OCI-LY7 (cell line): ENCODE measurements at regions not wholly inside any gene's neighbourhood (a gene's known extent, or its start where the extent isn't known, plus 50 kb on each side); places are given as distances from the start of the nearest gene placed in this dataset.

Source experiments
- BruUV-seq: library from RNA; stranded (reverse); fragments of 400-500 nt; replicated peaks from 2 replicates; lab custom pipeline; 2021; lab: Mats Ljungman, UMichigan
- CTCF ChIA-PET: fragments of 300-600 bp; sonication (Branson Sonifier 250); formaldehyde crosslinking; loops from one replicate; lab custom pipeline; 2022; ENCODE audit warnings: antibody characterized with exemption; ENCODE audit not compliant: unreplicated experiment; lab: Charles Lee
- POLR2A ChIA-PET: fragments of 300-600 bp; sonication (Branson Sonifier 250); formaldehyde crosslinking; loops from one replicate; lab custom pipeline; 2022; ENCODE audit warnings: antibody characterized with exemption; lab: Charles Lee
- DNase-seq: peaks from one replicate; pipeline ENCODE4 v3.0.0-alpha.2; 2015; ENCODE audit warnings: low spot score
- H2AFZ ChIP-seq: fragments of 200-600 bp; sonication (generic), shearing (Covaris generic); 2 replicates; pipeline ENCODE4 v1.6.1; 2014; ENCODE audit warnings: mild to moderate bottlenecking, antibody characterized with exemption, low read length, moderate library complexity
- H3K27ac ChIP-seq: fragments of 200-600 bp; sonication (generic); 2 replicates; pipeline ENCODE4 v1.5.1; 2014; ENCODE audit warnings: mixed run types, low read depth, mild to moderate bottlenecking, moderate library complexity, low read length, inconsistent platforms; ENCODE audit not compliant: poor library complexity, severe bottlenecking
- H3K36me3 ChIP-seq: fragments of 200-600 bp; sonication (generic); 2 replicates; pipeline ENCODE4 v1.6.1; 2014; ENCODE audit warnings: mild to moderate bottlenecking, antibody characterized with exemption, low read length, moderate library complexity, mixed read lengths; ENCODE audit not compliant: insufficient read depth
- H3K4me1 ChIP-seq: fragments of 200-600 bp; sonication (generic); 2 replicates; pipeline ENCODE4 v1.5.1; 2014; ENCODE audit warnings: mild to moderate bottlenecking, low read length; ENCODE audit not compliant: insufficient read depth, poor library complexity, severe bottlenecking
- H3K4me2 ChIP-seq: fragments of 200-600 bp; sonication (generic); 2 replicates; pipeline ENCODE4 v1.6.1; 2014; ENCODE audit warnings: mild to moderate bottlenecking, low read length
- H3K4me3 ChIP-seq: fragments of 200-600 bp; sonication (generic); 2 replicates; pipeline ENCODE4 v1.5.1; 2014; ENCODE audit warnings: mild to moderate bottlenecking, low read depth, low read length; ENCODE audit not compliant: poor library complexity, severe bottlenecking
- H3K79me2 ChIP-seq: fragments of 200-600 bp; sonication (generic); 2 replicates; pipeline ENCODE4 v1.6.1; 2016; ENCODE audit warnings: low read depth, mild to moderate bottlenecking, low read length, moderate library complexity, mixed read lengths; ENCODE audit not compliant: insufficient read depth
- H3K9me2 ChIP-seq: fragments of 200-600 bp; sonication (generic); 2 replicates; pipeline ENCODE4 v1.6.1; 2016; ENCODE audit warnings: mild to moderate bottlenecking, low read length, mixed read lengths; ENCODE audit not compliant: insufficient read depth
- H3K9me3 ChIP-seq: fragments of 200-600 bp; sonication (generic); 2 replicates; pipeline ENCODE4 v1.6.1; 2014; ENCODE audit warnings: mild to moderate bottlenecking, mixed run types, low read length, mixed read lengths
- H4K20me1 ChIP-seq: fragments of 200-600 bp; sonication (generic); 2 replicates; pipeline ENCODE4 v1.6.1; 2014; ENCODE audit warnings: mild to moderate bottlenecking, antibody characterized with exemption, low read length, moderate library complexity, mixed read lengths; ENCODE audit not compliant: insufficient read depth
- EZH2phosphoT487 ChIP-seq: fragments of 200-600 bp; sonication (generic); IDR thresholded peaks from 2 replicates; pipeline ENCODE4 v1.6.1; 2018; ENCODE audit warnings: low read depth, borderline replicate concordance, mild to moderate bottlenecking, mixed run types, antibody characterized with exemption, low read length, moderate library complexity, mixed read lengths
- intact Hi-C: fragments of 100-400 bp; cut with micrococcal nuclease; formaldehyde crosslinking; loops from one replicate; pipeline ENCODE4 v1.10.0; 2022; ENCODE audit not compliant: unreplicated experiment
- TF ChIP-seq, protein P1 (sequence below): fragments of 200-600 bp; sonication (generic); conservative IDR thresholded peaks from 2 replicates; pipeline ENCODE4 v1.5.1; 2014; ENCODE audit warnings: mild to moderate bottlenecking, antibody characterized with exemption, low read length, moderate library complexity, mixed read lengths

DNA sequence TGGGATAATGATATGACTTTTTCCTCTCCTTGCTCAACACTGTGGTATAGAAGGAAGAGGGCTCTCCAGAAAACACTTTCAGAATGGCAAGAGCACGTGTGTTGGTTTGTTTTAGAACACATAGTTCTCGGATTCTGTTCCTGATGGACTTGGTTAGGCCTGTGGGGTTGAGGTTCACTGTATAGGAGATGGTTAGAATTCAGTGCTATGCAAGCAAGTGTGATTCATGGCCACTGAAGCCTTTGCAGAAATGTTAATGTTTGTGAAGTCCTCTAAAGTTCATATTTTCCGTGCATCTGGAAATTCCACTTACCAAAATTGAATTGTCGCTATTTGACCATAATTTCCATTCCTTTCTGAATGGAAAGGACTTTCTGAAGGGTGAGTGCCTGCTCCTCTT is 233.2 kb upstream of the DDHD1 start:
- Histone ChIP-seq H3K4me2 (no peak overlapping the region), H3K36me3 (no peaks in the 10 kb centered on the region), H4K20me1 (no peaks in the 10 kb centered on the region), H3K9me3 (no peaks in the 10 kb centered on the region), H3K9me2 (no peaks in the 10 kb centered on the region), H3K4me1 (no peaks in the 10 kb centered on the region), H3K4me3 (no peak overlapping the region), H2AFZ (no peak overlapping the region), H3K79me2 (no peaks in the 10 kb centered on the region), H3K27ac (no peak overlapping the region)
- TF ChIP-seq, protein P1, sequence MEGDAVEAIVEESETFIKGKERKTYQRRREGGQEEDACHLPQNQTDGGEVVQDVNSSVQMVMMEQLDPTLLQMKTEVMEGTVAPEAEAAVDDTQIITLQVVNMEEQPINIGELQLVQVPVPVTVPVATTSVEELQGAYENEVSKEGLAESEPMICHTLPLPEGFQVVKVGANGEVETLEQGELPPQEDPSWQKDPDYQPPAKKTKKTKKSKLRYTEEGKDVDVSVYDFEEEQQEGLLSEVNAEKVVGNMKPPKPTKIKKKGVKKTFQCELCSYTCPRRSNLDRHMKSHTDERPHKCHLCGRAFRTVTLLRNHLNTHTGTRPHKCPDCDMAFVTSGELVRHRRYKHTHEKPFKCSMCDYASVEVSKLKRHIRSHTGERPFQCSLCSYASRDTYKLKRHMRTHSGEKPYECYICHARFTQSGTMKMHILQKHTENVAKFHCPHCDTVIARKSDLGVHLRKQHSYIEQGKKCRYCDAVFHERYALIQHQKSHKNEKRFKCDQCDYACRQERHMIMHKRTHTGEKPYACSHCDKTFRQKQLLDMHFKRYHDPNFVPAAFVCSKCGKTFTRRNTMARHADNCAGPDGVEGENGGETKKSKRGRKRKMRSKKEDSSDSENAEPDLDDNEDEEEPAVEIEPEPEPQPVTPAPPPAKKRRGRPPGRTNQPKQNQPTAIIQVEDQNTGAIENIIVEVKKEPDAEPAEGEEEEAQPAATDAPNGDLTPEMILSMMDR = no peak
- no peak for TF ChIP-seq EZH2phosphoT487
- ChIA-PET POLR2A (no interaction called here), CTCF (interaction anchor here (0.5 kb wide), 1 partner anchor 1400 kb away, joined by 3 read pairs; no protein-coding TSS in a partner anchor)
- BruUV-seq = no TSS peak
- intact Hi-C loops = no loop called here
- no peak for DNase-seq

DNA sequence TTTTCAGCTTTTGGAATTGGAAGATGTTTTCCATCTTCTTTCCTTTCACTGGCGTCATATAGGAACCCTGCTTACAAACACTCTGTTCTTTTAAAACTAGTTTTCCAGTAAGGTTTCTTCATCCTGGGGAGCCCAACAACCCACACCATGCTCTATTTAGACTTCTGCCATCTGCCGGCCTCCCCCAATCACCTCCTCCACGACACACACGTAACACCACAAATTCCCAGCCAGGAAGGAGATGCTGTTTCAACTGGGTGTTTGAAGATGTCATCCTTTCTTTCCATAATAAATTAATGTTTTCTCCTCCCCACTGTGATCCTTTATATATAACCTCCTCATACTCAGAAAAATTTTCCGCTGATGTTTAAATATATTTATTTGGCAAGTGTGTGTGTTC is 231.4 kb upstream of the DDHD1 start:
- Histone ChIP-seq H3K4me1 (no peaks in the 10 kb centered on the region), H3K27ac (no peak overlapping the region), H3K9me3 (no peaks in the 10 kb centered on the region), H3K9me2 (no peaks in the 10 kb centered on the region), H3K36me3 (no peaks in the 10 kb centered on the region), H4K20me1 (no peaks in the 10 kb centered on the region), H3K4me2 (no peak overlapping the region), H2AFZ (no peak overlapping the region), H3K79me2 (no peaks in the 10 kb centered on the region), H3K4me3 (no peak overlapping the region)
- no TSS peak for BruUV-seq
- DNase-seq = no peak
- POLR2A ChIA-PET = no interaction called here
- intact Hi-C loops = no loop called here
- TF ChIP-seq EZH2phosphoT487 = no peak
- TF ChIP-seq, protein P1 = no peak
- CTCF ChIA-PET = no interaction called here

GRCh38 chr14:53384073-53384472 is 230.9 kb upstream of the DDHD1 start:
- Histone ChIP-seq H3K4me2 (no peak overlapping the region), H3K4me3 (no peak overlapping the region), H3K9me2 (no peaks in the 10 kb centered on the region), H3K36me3 (no peaks in the 10 kb centered on the region), H3K9me3 (no peaks in the 10 kb centered on the region), H3K79me2 (no peaks in the 10 kb centered on the region), H4K20me1 (no peaks in the 10 kb centered on the region), H3K4me1 (no peaks in the 10 kb centered on the region), H3K27ac (no peak overlapping the region), H2AFZ (no peak overlapping the region)
- TF ChIP-seq, protein P1 = no peak
- no peak for DNase-seq
- ChIA-PET POLR2A (no interaction called here), CTCF (no interaction called here)
- intact Hi-C loops = no loop called here
- BruUV-seq = no TSS peak
